ENCODE measurements at regions not wholly inside any gene's neighbourhood (a gene's known extent, or its start where the extent isn't known, plus 50 kb on each side); places are given as distances from the start of the nearest gene placed in this dataset.

GRCh38 chr14:89011355-89012281 lies 187.2 kb downstream of the TTC8 start:
- H3K27ac ChIP-seq = peak overlapping the region; percentile 60

DNA sequence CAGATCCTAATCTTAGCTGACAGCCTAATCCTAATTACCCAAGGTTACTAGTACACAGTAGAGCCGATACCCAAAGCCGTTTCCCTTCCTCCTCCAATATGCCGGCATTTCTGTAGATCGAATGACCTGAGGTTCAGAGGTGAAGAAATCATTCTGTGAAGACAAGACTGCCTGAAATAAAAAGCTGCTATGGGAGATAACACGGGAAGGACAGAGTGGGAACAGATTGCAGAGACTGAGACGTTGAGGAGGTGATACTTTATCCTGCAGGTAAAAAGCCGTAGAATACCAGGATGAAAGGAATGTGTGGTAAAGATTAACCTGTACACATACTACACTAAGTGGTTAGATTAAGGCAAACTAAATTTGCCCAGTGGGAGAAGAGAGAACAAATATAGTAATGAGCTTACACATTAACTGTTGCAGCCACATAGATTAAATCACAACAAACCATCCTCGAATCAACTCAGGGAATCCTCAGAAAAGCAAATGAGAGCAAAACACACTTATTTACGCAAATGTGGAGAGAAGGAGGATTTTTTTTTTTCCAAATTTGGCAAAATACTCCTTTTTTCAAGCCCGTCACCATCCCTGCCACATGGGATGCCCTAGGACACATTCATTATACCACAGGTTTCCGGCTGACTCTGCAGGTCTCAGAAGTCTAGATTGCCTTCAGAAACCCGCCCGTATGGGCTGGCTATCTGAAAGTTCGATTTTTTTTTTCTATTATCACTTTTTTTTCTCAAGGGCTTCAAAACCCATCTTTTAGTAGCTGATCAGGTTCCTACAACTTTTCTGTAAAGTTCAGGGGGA lies 188.0 kb downstream of the TTC8 start:
- TF ChIP-seq, protein P1, sequence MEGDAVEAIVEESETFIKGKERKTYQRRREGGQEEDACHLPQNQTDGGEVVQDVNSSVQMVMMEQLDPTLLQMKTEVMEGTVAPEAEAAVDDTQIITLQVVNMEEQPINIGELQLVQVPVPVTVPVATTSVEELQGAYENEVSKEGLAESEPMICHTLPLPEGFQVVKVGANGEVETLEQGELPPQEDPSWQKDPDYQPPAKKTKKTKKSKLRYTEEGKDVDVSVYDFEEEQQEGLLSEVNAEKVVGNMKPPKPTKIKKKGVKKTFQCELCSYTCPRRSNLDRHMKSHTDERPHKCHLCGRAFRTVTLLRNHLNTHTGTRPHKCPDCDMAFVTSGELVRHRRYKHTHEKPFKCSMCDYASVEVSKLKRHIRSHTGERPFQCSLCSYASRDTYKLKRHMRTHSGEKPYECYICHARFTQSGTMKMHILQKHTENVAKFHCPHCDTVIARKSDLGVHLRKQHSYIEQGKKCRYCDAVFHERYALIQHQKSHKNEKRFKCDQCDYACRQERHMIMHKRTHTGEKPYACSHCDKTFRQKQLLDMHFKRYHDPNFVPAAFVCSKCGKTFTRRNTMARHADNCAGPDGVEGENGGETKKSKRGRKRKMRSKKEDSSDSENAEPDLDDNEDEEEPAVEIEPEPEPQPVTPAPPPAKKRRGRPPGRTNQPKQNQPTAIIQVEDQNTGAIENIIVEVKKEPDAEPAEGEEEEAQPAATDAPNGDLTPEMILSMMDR (conservative IDR thresholded peaks at IDR 0.05) = no peak
- H3K27ac ChIP-seq = peak overlapping the region; percentile 60

More at GRCh38 chr14:89011355-89012281, 187.2 kb downstream of the TTC8 start:
- TF ChIP-seq, protein P1 (conservative IDR thresholded peaks at IDR 0.05) = no peak

DNA sequence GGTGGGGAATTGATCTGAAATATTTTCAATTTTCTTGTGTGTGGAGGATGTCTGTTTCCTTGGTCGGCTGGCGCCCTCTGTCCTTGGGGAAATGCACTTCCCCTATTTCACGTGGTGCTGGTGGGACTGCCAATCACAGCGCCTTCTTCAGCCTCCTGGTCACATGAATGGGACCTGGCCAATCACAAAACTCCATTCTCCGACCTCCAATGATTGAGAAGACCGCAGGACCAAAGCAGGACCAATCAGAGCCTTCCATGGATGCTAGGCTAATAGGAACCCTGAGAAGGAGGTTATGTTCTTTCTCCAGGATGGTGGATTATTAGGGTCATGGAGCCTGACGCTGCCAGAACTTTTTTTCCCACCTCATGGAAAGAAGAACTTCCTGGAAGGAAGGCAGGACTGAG lies 188.7 kb downstream of the TTC8 start:
- peak overlapping the region; percentile 60; the same call in 1 of the 2 replicates for H3K27ac ChIP-seq
- TF ChIP-seq, protein P1 (conservative IDR thresholded peaks at IDR 0.05) = no peak

GRCh38 chr14:89013698-89014568 lies 189.5 kb downstream of the TTC8 start:
- TF ChIP-seq, protein P1 (conservative IDR thresholded peaks at IDR 0.05) = no peak
- H3K27ac ChIP-seq = peak overlapping the region; percentile 55

GRCh38 chr14:89014569-89014850 lies 190.1 kb downstream of the TTC8 start:
- TF ChIP-seq, protein P1 (conservative IDR thresholded peaks at IDR 0.05) = no peak
- peak overlapping the region; percentile 55 for H3K27ac ChIP-seq

- peak overlapping the region; percentile 55 for H3K27ac ChIP-seq
- TF ChIP-seq, protein P1 (conservative IDR thresholded peaks at IDR 0.05) = no peak
Measured at GRCh38 chr14:89015016-89015415, 190.6 kb downstream of the TTC8 start.

All from VCaP (cell line).